ENCODE measurements at regions not wholly inside any gene's neighbourhood (a gene's known extent, or its start where the extent isn't known, plus 50 kb on each side); places are given as distances from the start of the nearest gene placed in this dataset.

DNA sequence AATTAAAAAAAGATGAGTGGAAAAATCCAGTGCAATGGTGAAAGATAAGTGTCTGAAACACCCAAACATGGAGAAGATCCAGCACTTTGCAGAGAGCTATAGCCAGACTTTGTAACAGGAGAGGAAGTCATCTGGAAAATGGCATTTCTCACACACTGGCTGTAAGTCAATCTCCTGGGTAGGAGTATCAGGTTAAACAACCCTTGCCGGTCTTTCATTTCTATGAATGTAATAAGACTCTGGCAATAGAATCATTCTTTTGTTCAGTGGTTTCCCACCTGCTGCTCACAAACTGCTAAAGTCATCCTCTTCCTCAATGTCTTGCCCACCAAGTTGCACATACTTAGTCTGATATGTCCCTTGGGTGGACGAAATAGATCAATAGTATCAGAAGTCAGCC, 94.0 kb upstream of the ATP8A1 start:
- no peak for DNase-seq
- Histone ChIP-seq H3K4me2 (no peak overlapping the region), H3F3A (replicated peaks; ENCODE audit: insufficient read depth) (no peaks in the 10 kb centered on the region), H3K4me1 (ENCODE audit: control insufficient read depth in 1 of 2, insufficient read depth in 2 of 2, low read depth in 1 of 2, low read length in 1 of 2) (no peaks in the 10 kb centered on the region; a peak in 2 of 4 replicates), H3K79me2 (ENCODE audit: insufficient read depth) (no peaks in the 10 kb centered on the region), H3K9me2 (no peaks in the 10 kb centered on the region), H3K9ac (no peak overlapping the region), H4K20me1 (ENCODE audit: insufficient read depth) (no peaks in the 10 kb centered on the region), H3K4me3 (ENCODE audit: low read depth in 2 of 2, low read length in 1 of 2) (no peak overlapping the region), H3K9me3 (no peaks in the 10 kb centered on the region), H2AFZ (ENCODE audit: low read depth) (no peak overlapping the region), H3K27me3 (ENCODE audit: insufficient read depth) (no peaks in the 10 kb centered on the region), H3K36me3 (replicated peaks in 1 of 2; ENCODE audit: control insufficient read depth in 1 of 2, insufficient read depth in 2 of 2, low read length in 1 of 2) (no peaks in the 10 kb centered on the region), H3K27ac (ENCODE audit: low read depth in 2 of 2, low read length in 1 of 2) (no peak overlapping the region)
- TF ChIP-seq FOSL2 (IDR thresholded peaks at IDR 0.05; ENCODE audit: borderline replicate concordance, low read depth) (no peak), MXI1 (IDR thresholded peaks at IDR 0.05; ENCODE audit: low read depth, low read length) (no peak), NRF1 (IDR thresholded peaks at IDR 0.05; ENCODE audit: low read depth, low read length) (no peak), ELF1 (IDR thresholded peaks at IDR 0.05) (no peak), JUND (IDR thresholded peaks at IDR 0.05) (no peak), EZH2phosphoT487 (IDR thresholded peaks at IDR 0.05; ENCODE audit: borderline replicate concordance, low read depth) (no peak), RXRA (IDR thresholded peaks at IDR 0.05; ENCODE audit: borderline replicate concordance, low read depth) (no peak), CHD2 (IDR thresholded peaks at IDR 0.05; ENCODE audit: low read length, partially characterized antibody) (no peak), TCF12 (IDR thresholded peaks at IDR 0.05) (no peak), RAD21 (IDR thresholded peaks at IDR 0.05; ENCODE audit: low read length) (no peak), RFX5 (IDR thresholded peaks at IDR 0.05; ENCODE audit: low read length) (no peak), MEF2A (IDR thresholded peaks at IDR 0.05; ENCODE audit: borderline replicate concordance, low read depth) (no peak), SMC3 (IDR thresholded peaks at IDR 0.05; ENCODE audit: low read depth, low read length) (no peak), POLR2AphosphoS5 (IDR thresholded peaks at IDR 0.05; ENCODE audit: low read depth, low read length) (no peak), TAF1 (IDR thresholded peaks at IDR 0.05; ENCODE audit: borderline replicate concordance, low read depth, low read length) (no peak), EP300 (IDR thresholded peaks at IDR 0.05; ENCODE audit: borderline replicate concordance in 1 of 2, low read depth in 1 of 2, low read length in 1 of 2) (no peak)
- TF ChIP-seq, protein P1, sequence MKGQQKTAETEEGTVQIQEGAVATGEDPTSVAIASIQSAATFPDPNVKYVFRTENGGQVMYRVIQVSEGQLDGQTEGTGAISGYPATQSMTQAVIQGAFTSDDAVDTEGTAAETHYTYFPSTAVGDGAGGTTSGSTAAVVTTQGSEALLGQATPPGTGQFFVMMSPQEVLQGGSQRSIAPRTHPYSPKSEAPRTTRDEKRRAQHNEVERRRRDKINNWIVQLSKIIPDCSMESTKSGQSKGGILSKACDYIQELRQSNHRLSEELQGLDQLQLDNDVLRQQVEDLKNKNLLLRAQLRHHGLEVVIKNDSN (IDR thresholded peaks at IDR 0.05; ENCODE audit: borderline replicate concordance, low read depth), result no peak
- TF ChIP-seq, protein P2, sequence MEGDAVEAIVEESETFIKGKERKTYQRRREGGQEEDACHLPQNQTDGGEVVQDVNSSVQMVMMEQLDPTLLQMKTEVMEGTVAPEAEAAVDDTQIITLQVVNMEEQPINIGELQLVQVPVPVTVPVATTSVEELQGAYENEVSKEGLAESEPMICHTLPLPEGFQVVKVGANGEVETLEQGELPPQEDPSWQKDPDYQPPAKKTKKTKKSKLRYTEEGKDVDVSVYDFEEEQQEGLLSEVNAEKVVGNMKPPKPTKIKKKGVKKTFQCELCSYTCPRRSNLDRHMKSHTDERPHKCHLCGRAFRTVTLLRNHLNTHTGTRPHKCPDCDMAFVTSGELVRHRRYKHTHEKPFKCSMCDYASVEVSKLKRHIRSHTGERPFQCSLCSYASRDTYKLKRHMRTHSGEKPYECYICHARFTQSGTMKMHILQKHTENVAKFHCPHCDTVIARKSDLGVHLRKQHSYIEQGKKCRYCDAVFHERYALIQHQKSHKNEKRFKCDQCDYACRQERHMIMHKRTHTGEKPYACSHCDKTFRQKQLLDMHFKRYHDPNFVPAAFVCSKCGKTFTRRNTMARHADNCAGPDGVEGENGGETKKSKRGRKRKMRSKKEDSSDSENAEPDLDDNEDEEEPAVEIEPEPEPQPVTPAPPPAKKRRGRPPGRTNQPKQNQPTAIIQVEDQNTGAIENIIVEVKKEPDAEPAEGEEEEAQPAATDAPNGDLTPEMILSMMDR (IDR thresholded peaks at IDR 0.05), result no peak
- CTCF ChIA-PET, result interaction anchor here (0.7 to 2.6 kb wide), 14 partner anchors 15 to 476 kb away, joined by 3 to 16 read pairs (median 3); no protein-coding TSS in a partner anchor
- POLR2A ChIA-PET, result no interaction called here
- WGBS (ENCODE audit: low lambda C conversion rate), result 28% methylated on average over 2 of the region's 2 CpGs

- no peak overlapping the region for H3K9ac ChIP-seq
- H3K36me3 ChIP-seq (replicated peaks in 1 of 2; ENCODE audit: control insufficient read depth in 1 of 2, insufficient read depth in 2 of 2, low read length in 1 of 2), result no peaks in the 10 kb centered on the region
- peak; percentile 39 for DNase-seq
- no peaks in the 10 kb centered on the region for H4K20me1 ChIP-seq (ENCODE audit: insufficient read depth)
- H3K79me2 ChIP-seq (ENCODE audit: insufficient read depth), result no peaks in the 10 kb centered on the region
- ChIA-PET POLR2A (interaction anchor here (0.5 kb wide), 1 partner anchor 163 kb away, joined by 3 read pairs; no protein-coding TSS in a partner anchor), CTCF (interaction anchor here (0.6 to 2.6 kb wide), 19 partner anchors 15 to 468 kb away, joined by 3 to 18 read pairs (median 4); partner anchors contain the start of gene ATP8A1)
- H2AFZ ChIP-seq (ENCODE audit: low read depth), result no peak overlapping the region
- H3F3A ChIP-seq (replicated peaks; ENCODE audit: insufficient read depth), result no peaks in the 10 kb centered on the region
- H3K4me3 ChIP-seq (ENCODE audit: low read depth in 2 of 2, low read length in 1 of 2), result no peak overlapping the region
- H3K27ac ChIP-seq (ENCODE audit: low read depth in 2 of 2, low read length in 1 of 2), result no peak overlapping the region
- no peaks in the 10 kb centered on the region for H3K27me3 ChIP-seq (ENCODE audit: insufficient read depth)
- H3K9me2 ChIP-seq, result no peaks in the 10 kb centered on the region
- no peaks in the 10 kb centered on the region for H3K9me3 ChIP-seq
- 35% methylated on average over 1 of the region's 1 CpG for WGBS (ENCODE audit: low lambda C conversion rate)
- no peaks in the 10 kb centered on the region; a peak in 2 of 4 replicates for H3K4me1 ChIP-seq (ENCODE audit: control insufficient read depth in 1 of 2, insufficient read depth in 2 of 2, low read depth in 1 of 2, low read length in 1 of 2)
- no peak overlapping the region for H3K4me2 ChIP-seq
- TF ChIP-seq JUND (IDR thresholded peaks at IDR 0.05) (no peak), RAD21 (IDR thresholded peaks at IDR 0.05; ENCODE audit: low read length) (peak; percentile 85), FOXM1 (IDR thresholded peaks at IDR 0.05; ENCODE audit: low read depth) (no peak), TCF12 (IDR thresholded peaks at IDR 0.05) (no peak), SMC3 (IDR thresholded peaks at IDR 0.05; ENCODE audit: low read depth, low read length) (peak; percentile 53), RFX5 (IDR thresholded peaks at IDR 0.05; ENCODE audit: low read length) (0 out of 2 replicates have a peak, but pooled peaks have one; percentile 28), POLR2AphosphoS5 (IDR thresholded peaks at IDR 0.05; ENCODE audit: low read depth, low read length) (no peak)
- TF ChIP-seq, protein P3, sequence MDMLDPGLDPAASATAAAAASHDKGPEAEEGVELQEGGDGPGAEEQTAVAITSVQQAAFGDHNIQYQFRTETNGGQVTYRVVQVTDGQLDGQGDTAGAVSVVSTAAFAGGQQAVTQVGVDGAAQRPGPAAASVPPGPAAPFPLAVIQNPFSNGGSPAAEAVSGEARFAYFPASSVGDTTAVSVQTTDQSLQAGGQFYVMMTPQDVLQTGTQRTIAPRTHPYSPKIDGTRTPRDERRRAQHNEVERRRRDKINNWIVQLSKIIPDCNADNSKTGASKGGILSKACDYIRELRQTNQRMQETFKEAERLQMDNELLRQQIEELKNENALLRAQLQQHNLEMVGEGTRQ (IDR thresholded peaks at IDR 0.05; ENCODE audit: borderline replicate concordance, low read depth, low read length), result no peak
- TF ChIP-seq, protein P1 (IDR thresholded peaks at IDR 0.05; ENCODE audit: borderline replicate concordance, low read depth), result no peak
- TF ChIP-seq, protein P2 (IDR thresholded peaks at IDR 0.05), result peak; percentile 28; the same call in 1 of the 2 replicates
Observed at GRCh38 chr4:42750091-42750490, 93.2 kb upstream of the ATP8A1 start.
